ENCODE measurements at regions not wholly inside any gene's neighbourhood (a gene's known extent, or its start where the extent isn't known, plus 50 kb on each side); places are given as distances from the start of the nearest gene placed in this dataset.

GRCh38 chr1:29824511-29825273 is 588.4 kb downstream of the PTPRU start:
- H3K27ac Mint-ChIP-seq: no peak overlapping the region
- H3K9me3 Mint-ChIP-seq: no peaks in the 10 kb centered on the region
- peaks cover 7% of the 10 kb centered on the region for H3K27me3 Mint-ChIP-seq (ENCODE audit: insufficient read depth)
- no peaks in the 10 kb centered on the region for H3K36me3 Mint-ChIP-seq (ENCODE audit: low read depth)
- H3K4me3 Mint-ChIP-seq: no peak overlapping the region
- no peaks in the 10 kb centered on the region for H3K4me1 Mint-ChIP-seq (ENCODE audit: low read depth)
- intact Hi-C loops (cut with micrococcal nuclease): no loop called here
- no peak for DNase-seq (ENCODE audit: low spot score)

DNA sequence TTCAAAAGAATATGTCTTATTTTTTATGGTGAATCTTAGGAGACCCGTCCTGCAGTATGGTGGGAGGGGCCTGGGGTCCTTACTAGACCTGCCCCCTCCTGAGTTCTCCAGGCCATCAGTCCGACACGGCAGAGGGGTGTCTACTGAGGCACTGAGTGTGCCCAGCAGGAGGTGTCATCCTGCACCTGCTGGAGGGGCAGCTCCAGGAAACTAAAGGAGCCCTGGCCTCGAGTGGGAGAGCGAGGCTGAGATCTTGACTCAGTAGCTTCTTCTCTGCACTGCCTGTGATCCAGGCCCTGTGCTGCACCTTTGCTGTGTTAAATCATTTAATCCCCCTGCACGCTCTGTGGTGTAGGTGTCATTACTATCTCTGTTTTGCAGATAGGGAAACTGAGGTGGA is 587.7 kb downstream of the PTPRU start:
- DNase-seq (ENCODE audit: low spot score): no peak
- no peak overlapping the region for H3K4me3 Mint-ChIP-seq
- H3K27me3 Mint-ChIP-seq (ENCODE audit: insufficient read depth): peaks cover 12% of the 10 kb centered on the region
- intact Hi-C loops (cut with micrococcal nuclease): no loop called here
- no peaks in the 10 kb centered on the region for H3K9me3 Mint-ChIP-seq
- no peaks in the 10 kb centered on the region for H3K4me1 Mint-ChIP-seq (ENCODE audit: low read depth)
- no peak overlapping the region for H3K27ac Mint-ChIP-seq
- H3K36me3 Mint-ChIP-seq (ENCODE audit: low read depth): no peaks in the 10 kb centered on the region

DNA sequence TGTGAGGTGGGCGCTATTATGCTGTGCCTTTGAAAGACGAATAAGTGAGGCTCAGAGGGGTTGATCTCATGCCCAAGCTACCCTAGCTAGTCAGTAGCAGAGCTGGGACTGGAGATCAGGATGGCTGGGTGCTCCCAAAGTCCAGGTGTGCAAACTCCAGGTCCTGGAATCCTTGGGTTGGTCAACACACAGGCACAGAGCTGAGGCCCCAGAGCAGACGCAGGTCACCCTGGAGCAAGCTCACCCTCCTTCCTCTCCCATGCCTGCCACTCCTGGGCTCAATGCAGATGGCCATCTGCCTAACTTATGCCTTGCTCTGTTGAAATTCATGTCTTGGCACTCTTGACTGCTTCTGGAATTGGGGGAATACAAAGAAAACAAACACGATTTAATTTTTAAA is 587.2 kb downstream of the PTPRU start:
- Mint-ChIP-seq H3K4me1 (ENCODE audit: low read depth) (no peaks in the 10 kb centered on the region), H3K9me3 (no peaks in the 10 kb centered on the region), H3K27me3 (ENCODE audit: insufficient read depth) (peaks cover 14% of the 10 kb centered on the region), H3K27ac (no peak overlapping the region), H3K36me3 (ENCODE audit: low read depth) (no peaks in the 10 kb centered on the region), H3K4me3 (no peak overlapping the region)
- no peak for DNase-seq (ENCODE audit: low spot score)
- intact Hi-C loops (cut with micrococcal nuclease): no loop called here

GRCh38 chr1:29821605-29822004 is 585.3 kb downstream of the PTPRU start:
- H3K27me3 Mint-ChIP-seq (ENCODE audit: insufficient read depth): peaks cover 25% of the 10 kb centered on the region
- no peak overlapping the region for H3K4me3 Mint-ChIP-seq
- H3K4me1 Mint-ChIP-seq (ENCODE audit: low read depth): no peaks in the 10 kb centered on the region
- H3K27ac Mint-ChIP-seq: no peak overlapping the region
- no peak for DNase-seq (ENCODE audit: low spot score)
- H3K9me3 Mint-ChIP-seq: no peaks in the 10 kb centered on the region
- intact Hi-C loops (cut with micrococcal nuclease): no loop called here
- H3K36me3 Mint-ChIP-seq (ENCODE audit: low read depth): no peaks in the 10 kb centered on the region

DNA sequence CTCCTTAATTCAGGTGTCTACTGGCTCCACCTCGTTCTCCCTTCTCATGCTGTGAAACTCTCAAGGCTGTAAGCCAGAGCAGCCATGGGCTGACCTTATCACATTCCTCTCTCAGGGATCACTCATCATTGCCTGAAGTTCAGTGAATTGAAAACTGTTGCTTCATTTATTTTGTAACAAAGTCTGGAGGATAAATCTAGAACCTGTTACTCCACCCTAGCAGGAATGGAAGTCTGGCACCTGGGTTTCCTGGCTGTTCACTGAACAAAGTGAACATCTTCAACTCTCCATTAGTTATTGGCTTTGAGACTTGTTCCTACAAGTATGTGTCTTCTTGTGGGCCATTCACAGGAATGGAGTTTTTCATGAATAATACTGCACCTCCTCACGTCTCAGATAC is 584.1 kb downstream of the PTPRU start:
- DNase-seq (ENCODE audit: low spot score): no peak
- intact Hi-C loops (cut with micrococcal nuclease): no loop called here
- Mint-ChIP-seq H3K27me3 (ENCODE audit: insufficient read depth) (peaks cover 29% of the 10 kb centered on the region), H3K4me3 (no peak overlapping the region), H3K27ac (no peak overlapping the region), H3K4me1 (ENCODE audit: low read depth) (no peaks in the 10 kb centered on the region), H3K36me3 (ENCODE audit: low read depth) (no peaks in the 10 kb centered on the region), H3K9me3 (no peaks in the 10 kb centered on the region)

DNA sequence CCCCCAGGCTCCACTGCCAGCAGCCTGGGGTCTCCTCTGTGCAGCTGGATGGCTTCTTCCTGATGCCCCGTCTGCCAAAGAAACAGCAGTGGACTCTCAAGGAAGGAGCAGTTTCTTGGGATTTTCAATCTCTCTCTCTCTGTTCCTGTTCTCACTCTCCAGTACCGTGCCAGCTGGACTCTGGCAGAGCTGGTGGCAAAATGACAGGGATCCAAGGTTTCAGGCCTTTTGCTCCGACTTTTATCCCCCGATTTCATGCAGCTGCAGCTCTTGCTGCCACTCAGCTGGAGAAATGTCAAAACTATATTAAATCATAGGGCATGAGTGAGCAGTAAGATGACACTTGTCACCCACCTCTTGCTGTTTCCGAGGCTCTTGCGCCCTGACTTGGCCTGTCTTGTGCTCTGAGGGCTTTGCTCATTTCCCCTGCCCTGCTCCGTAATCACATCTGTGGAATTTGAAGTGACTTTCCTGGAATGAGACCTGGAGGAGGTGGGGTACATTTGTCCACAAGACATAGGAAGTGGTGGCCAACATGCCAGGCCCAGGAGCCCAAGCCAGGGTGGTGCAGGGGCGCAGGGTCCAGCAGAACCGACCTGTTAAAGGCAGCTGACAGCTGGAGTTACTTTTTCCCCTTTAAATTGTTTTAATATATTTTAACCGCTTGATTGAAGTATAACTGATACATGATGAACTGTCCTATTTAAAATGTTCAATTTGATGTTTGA is 576.2 kb downstream of the PTPRU start:
- H3K4me3 Mint-ChIP-seq: no peak overlapping the region
- intact Hi-C loops (cut with micrococcal nuclease): no loop called here
- no peak overlapping the region for H3K27ac Mint-ChIP-seq
- H3K36me3 Mint-ChIP-seq (ENCODE audit: low read depth): no peaks in the 10 kb centered on the region
- H3K9me3 Mint-ChIP-seq: no peaks in the 10 kb centered on the region
- no peaks in the 10 kb centered on the region for H3K4me1 Mint-ChIP-seq (ENCODE audit: low read depth)
- H3K27me3 Mint-ChIP-seq (ENCODE audit: insufficient read depth): peaks cover 26% of the 10 kb centered on the region
- DNase-seq (ENCODE audit: low spot score): no peak

DNA sequence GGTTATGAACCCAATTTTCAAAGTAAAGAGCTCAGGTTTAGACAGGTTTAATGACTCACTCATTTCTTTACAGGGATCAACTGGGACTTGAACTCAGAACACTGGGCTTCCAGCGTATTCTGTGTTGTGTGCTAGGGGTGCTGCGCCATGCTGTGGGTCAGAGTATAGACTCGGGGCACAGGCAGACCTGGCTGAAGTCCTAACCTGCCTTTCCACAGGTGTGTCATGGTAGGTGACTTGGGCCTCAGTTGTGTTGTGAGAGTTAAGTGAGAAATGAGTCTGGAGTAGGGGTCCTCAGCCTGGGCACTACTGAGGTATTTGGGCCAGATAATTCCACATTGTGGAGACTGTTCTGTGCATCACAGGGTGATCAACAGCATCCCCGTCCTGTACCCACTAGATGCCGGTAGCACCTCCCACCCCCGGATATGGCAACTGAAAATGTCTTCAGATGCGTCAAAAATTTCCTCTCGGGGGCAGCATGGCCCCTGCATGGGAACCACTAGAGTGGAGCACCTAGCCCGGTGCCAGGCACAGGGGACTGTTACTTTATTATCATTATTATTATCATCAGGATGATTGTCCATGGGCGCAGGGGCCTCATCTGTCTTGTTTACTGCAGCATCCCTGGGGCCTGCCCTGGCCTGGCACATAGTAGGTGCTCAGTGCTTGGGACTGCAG is 575.5 kb downstream of the PTPRU start:
- Mint-ChIP-seq H3K36me3 (ENCODE audit: low read depth) (no peaks in the 10 kb centered on the region), H3K4me3 (no peak overlapping the region), H3K9me3 (no peaks in the 10 kb centered on the region), H3K27ac (no peak overlapping the region), H3K27me3 (ENCODE audit: insufficient read depth) (peaks cover 20% of the 10 kb centered on the region), H3K4me1 (ENCODE audit: low read depth) (no peaks in the 10 kb centered on the region)
- no peak for DNase-seq (ENCODE audit: low spot score)
- intact Hi-C loops (cut with micrococcal nuclease): no loop called here

DNA sequence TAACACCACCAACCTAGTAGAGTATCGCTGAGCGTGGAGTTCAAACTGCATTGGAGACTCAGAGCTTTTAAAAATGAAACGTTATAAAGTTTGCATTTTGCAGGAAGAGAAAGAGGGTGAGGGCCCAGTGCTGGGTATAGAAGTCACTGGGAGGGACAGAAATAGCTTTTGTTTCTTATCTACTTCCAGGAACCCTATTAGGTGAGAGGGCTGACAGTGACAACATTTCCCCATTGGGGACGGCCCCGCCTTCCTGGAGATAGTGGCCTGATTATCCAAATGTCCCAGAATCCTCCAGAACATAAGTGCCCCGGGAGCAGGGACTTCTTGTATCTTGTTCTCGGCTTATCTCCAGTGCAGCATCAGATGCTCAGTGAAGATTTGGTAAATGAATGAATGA is 574.9 kb downstream of the PTPRU start:
- Mint-ChIP-seq H3K4me1 (ENCODE audit: low read depth) (no peaks in the 10 kb centered on the region), H3K9me3 (no peaks in the 10 kb centered on the region), H3K27ac (no peak overlapping the region), H3K36me3 (ENCODE audit: low read depth) (no peaks in the 10 kb centered on the region), H3K4me3 (no peak overlapping the region), H3K27me3 (ENCODE audit: insufficient read depth) (peaks cover 15% of the 10 kb centered on the region)
- intact Hi-C loops (cut with micrococcal nuclease): no loop called here
- no peak for DNase-seq (ENCODE audit: low spot score)

GRCh38 chr1:29810121-29811120 is 574.1 kb downstream of the PTPRU start:
- DNase-seq (ENCODE audit: low spot score): no peak
- Mint-ChIP-seq H3K36me3 (ENCODE audit: low read depth) (no peaks in the 10 kb centered on the region), H3K27me3 (ENCODE audit: insufficient read depth) (peaks cover 14% of the 10 kb centered on the region), H3K27ac (no peak overlapping the region), H3K9me3 (no peaks in the 10 kb centered on the region), H3K4me3 (no peak overlapping the region), H3K4me1 (ENCODE audit: low read depth) (no peaks in the 10 kb centered on the region)
- intact Hi-C loops (cut with micrococcal nuclease): no loop called here

DNA sequence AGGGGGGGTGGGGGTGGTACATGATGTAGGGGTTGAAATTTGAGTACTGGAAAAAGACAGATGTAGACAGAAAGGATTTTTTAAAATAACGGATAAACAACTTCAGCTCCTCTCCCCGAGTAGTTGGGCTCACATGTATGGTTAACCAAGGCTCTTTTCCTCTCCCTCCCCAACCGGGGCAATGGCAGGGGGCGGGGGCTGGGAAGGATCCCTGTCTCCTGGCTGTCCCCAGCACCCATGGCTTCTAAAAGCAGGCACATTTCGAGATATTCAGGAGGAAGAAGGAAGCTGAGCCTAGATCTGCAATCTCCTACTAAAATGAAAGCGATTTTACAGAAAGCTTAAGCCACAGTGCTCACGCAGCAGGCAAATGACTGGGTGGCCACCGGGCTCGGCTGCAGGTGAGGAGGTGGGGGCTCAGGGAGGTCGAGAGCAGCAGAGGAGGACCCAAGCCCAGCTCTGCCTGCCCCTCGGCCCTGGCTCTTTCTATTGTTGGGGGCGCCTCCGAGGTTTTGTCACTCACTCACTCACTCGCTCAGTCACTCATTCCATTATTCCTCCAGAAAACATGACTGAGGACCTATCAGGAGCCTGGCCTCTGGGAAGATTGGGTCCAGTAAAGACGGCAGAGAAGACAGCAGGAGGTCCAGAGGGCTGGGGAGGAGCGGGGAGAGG is 573.3 kb downstream of the PTPRU start:
- Mint-ChIP-seq H3K36me3 (ENCODE audit: low read depth) (no peaks in the 10 kb centered on the region), H3K27me3 (ENCODE audit: insufficient read depth) (peaks cover 9% of the 10 kb centered on the region), H3K27ac (no peak overlapping the region), H3K4me1 (ENCODE audit: low read depth) (no peaks in the 10 kb centered on the region), H3K9me3 (no peaks in the 10 kb centered on the region), H3K4me3 (no peak overlapping the region)
- intact Hi-C loops (cut with micrococcal nuclease): no loop called here
- no peak for DNase-seq (ENCODE audit: low spot score)

GRCh38 chr1:29808141-29808995 is 572.0 kb downstream of the PTPRU start:
- Mint-ChIP-seq H3K4me1 (ENCODE audit: low read depth) (no peaks in the 10 kb centered on the region), H3K36me3 (ENCODE audit: low read depth) (no peaks in the 10 kb centered on the region), H3K9me3 (no peaks in the 10 kb centered on the region), H3K27me3 (ENCODE audit: insufficient read depth) (peaks cover 2% of the 10 kb centered on the region), H3K4me3 (no peak overlapping the region), H3K27ac (no peak overlapping the region)
- DNase-seq (ENCODE audit: low spot score): no peak
- intact Hi-C loops (cut with micrococcal nuclease): no loop called here

Data from activated T-helper 1 cell treated with anti-CD3 and anti-CD28 coated beads, Interleukin-12 subunit alpha, Interleukin-12 subunit beta, Interleukin-2, Interleukin-4 antibody, amounts not matched to agents 30 ng/mL and 10 ng/mL and 1 ng/mL, durations not matched to agents 14 hours and 24 hours and 36 hours (primary cell).